GM12878 (cell line): ENCODE measurements at regions not wholly inside any gene's neighbourhood (a gene's known extent, or its start where the extent isn't known, plus 50 kb on each side); places are given as distances from the start of the nearest gene placed in this dataset.

ENCODE experiments used
- ATAC-seq: fragments of 200-7000 bp; cut with Tn5 transposase; 3 replicates; pipeline ENCODE4 v1.9.1; 2020; ENCODE audit warnings: mild to moderate bottlenecking, moderate library complexity
- BruUV-seq: library from RNA; stranded (reverse); fragments of 400-500 nt; replicated peaks from 2 replicates; lab custom pipeline; 2021; lab: Mats Ljungman, UMichigan
- CTCF ChIA-PET: fragments of 300-600 bp; sonication (Branson Sonifier 250); formaldehyde crosslinking; extraction: SDS; loops from one replicate; lab custom pipeline; 2021; ENCODE audit warnings: inconsistent platforms; lab: Yijun Ruan, JAX
- POLR2A ChIA-PET: fragments of 350-600 bp; formaldehyde crosslinking; extraction: SDS; loops from one replicate; lab custom pipeline; 2021; ENCODE audit warnings: inconsistent platforms; lab: Charles Lee
- RAD21 ChIA-PET: fragments of 300-600 bp; sonication (Branson Sonifier 250); formaldehyde crosslinking; loops from one replicate; lab custom pipeline; 2023; ENCODE audit warnings: antibody characterized with exemption; ENCODE audit not compliant: unreplicated experiment; lab: Charles Lee
- SMC1A ChIA-PET: fragments of 300-600 bp; sonication (Branson Sonifier 250); formaldehyde crosslinking; loops from one replicate; lab custom pipeline; 2023; ENCODE audit not compliant: unreplicated experiment, uncharacterized antibody; lab: Charles Lee
- DNase-seq: peaks from one replicate; pipeline ENCODE4 v3.0.0-alpha.2; 2011; ENCODE audit warnings: low read depth, low spot score
- FAIRE-seq: peaks from 3 replicates; lab custom pipeline; 2011; peaks lifted over from hg19 to GRCh38; lab: Jason Lieb, UNC
- H2AFZ ChIP-seq: 2 replicates; pipeline ENCODE4 v1.6.0; 2011; ENCODE audit warnings: low read depth, low read length, control low read depth; ENCODE audit not compliant: control insufficient read depth
- H3K27ac ChIP-seq: 2 replicates; pipeline ENCODE4 v1.5.1; 2011; ENCODE audit warnings: control low read depth; ENCODE audit not compliant: control insufficient read depth, insufficient read depth
- H3K27me3 ChIP-seq, 2 experiments: replicated peaks in 1 of 2; 2 replicates each; pipeline versions ENCODE4 v1.6.0 to v1.6.1; 2011; ENCODE audit warnings: low read length in 1 of 2; ENCODE audit not compliant: control insufficient read depth in 2 of 2, insufficient read depth in 2 of 2
- H3K36me3 ChIP-seq, 2 experiments: 2 replicates each; pipeline ENCODE4 v1.5.1; 2011; ENCODE audit warnings: low read length in 1 of 2; ENCODE audit not compliant: control insufficient read depth in 2 of 2, insufficient read depth in 2 of 2
- H3K4me1 ChIP-seq: 2 replicates; pipeline ENCODE4 v1.6.1; 2011; ENCODE audit warnings: mild to moderate bottlenecking, low read length, moderate library complexity, mixed read lengths; ENCODE audit not compliant: control insufficient read depth, insufficient read depth
- H3K4me2 ChIP-seq: 2 replicates; pipeline ENCODE4 v1.6.0; 2011; ENCODE audit warnings: control low read depth; ENCODE audit not compliant: control insufficient read depth, insufficient read depth
- H3K4me3 ChIP-seq: fragments of 200-600 bp; sonication (generic); 2 replicates; pipeline ENCODE4 v1.5.1; 2016
- H3K79me2 ChIP-seq: 2 replicates; pipeline ENCODE4 v1.6.0; 2011; ENCODE audit warnings: low read length; ENCODE audit not compliant: control insufficient read depth, insufficient read depth
- H3K9ac ChIP-seq: 2 replicates; pipeline ENCODE4 v1.8.0; 2011; ENCODE audit warnings: low read length, control low read depth, mixed read lengths; ENCODE audit not compliant: control insufficient read depth, insufficient read depth
- H3K9me3 ChIP-seq: replicated peaks from 3 replicates; pipeline ENCODE4 v1.5.1; 2011; ENCODE audit warnings: mild to moderate bottlenecking, low read length; ENCODE audit not compliant: control insufficient read depth, insufficient read depth
- H4K20me1 ChIP-seq: 2 replicates; pipeline ENCODE4 v1.6.0; 2011; ENCODE audit not compliant: control insufficient read depth, insufficient read depth
- ASH2L ChIP-seq: fragments of 300-600, 200-600 bp; sonication (generic); IDR thresholded peaks from 2 replicates; pipeline ENCODE4 v1.6.1; 2017; ENCODE audit warnings: low read depth, mild to moderate bottlenecking, borderline replicate concordance
- ATF7 ChIP-seq: fragments of 450-650 bp; IDR thresholded peaks from 2 replicates; pipeline ENCODE4 v1.6.1; 2016; ENCODE audit warnings: low read depth, mild to moderate bottlenecking
- E2F4 ChIP-seq: IDR thresholded peaks from 2 replicates; pipeline ENCODE4 v1.6.1; 2012; ENCODE audit warnings: low read depth, low read length, improper control_type of control experiment
- E2F8 ChIP-seq: fragments of 450-650 bp; IDR thresholded peaks from 2 replicates; pipeline ENCODE4 v1.6.1; 2018; ENCODE audit warnings: mild to moderate bottlenecking, low read depth, moderate library complexity; ENCODE audit not compliant: partially characterized antibody
- EED ChIP-seq: sonication (generic); IDR thresholded peaks from 2 replicates; pipeline ENCODE4 v1.6.1; 2016; ENCODE audit warnings: antibody characterized with exemption, low read depth
- GABPA ChIP-seq: IDR thresholded peaks from 2 replicates; pipeline ENCODE4 v1.6.1; 2014; ENCODE audit warnings: antibody characterized with exemption, low read depth, mild to moderate bottlenecking, inconsistent platforms
- HDGF ChIP-seq: fragments of 450-650 bp; IDR thresholded peaks from 2 replicates; pipeline ENCODE4 v1.6.1; 2016; ENCODE audit warnings: antibody characterized with exemption
- IKZF1 ChIP-seq: fragments of 450-650 bp; conservative IDR thresholded peaks from 2 replicates; pipeline ENCODE4 v1.6.1; 2017; ENCODE audit warnings: antibody characterized with exemption, mild to moderate bottlenecking
- RUNX3 ChIP-seq: IDR thresholded peaks from 2 replicates; pipeline ENCODE4 v1.6.1; 2012; ENCODE audit warnings: low read length, inconsistent platforms
- SMC3 ChIP-seq: IDR thresholded peaks from 2 replicates; pipeline ENCODE4 v1.6.1; 2011; ENCODE audit warnings: low read length, improper control_type of control experiment, borderline replicate concordance
- WRNIP1 ChIP-seq: IDR thresholded peaks from 2 replicates; pipeline ENCODE4 v1.6.1; 2011; ENCODE audit warnings: low read depth, low read length, improper control_type of control experiment, borderline replicate concordance
- ZNF384 ChIP-seq: IDR thresholded peaks from 2 replicates; pipeline ENCODE4 v1.6.1; 2012; ENCODE audit warnings: low read depth, mild to moderate bottlenecking, low read length, improper control_type of control experiment, borderline replicate concordance
- WGBS: methylation state at CpG from one replicate; pipeline ENCODE4 v1.1.6; 2016; ENCODE audit warnings: low lambda C conversion rate; ENCODE audit not compliant: insufficient replicate concordance, insufficient coverage; ENCODE audit errors: missing lambda C conversion rate; 5-methylcytosine and 5-hydroxymethylcytosine counted together
- in situ Hi-C: fragments of 300-500 bp; cut with MboI; formaldehyde crosslinking; loops from 9 replicates; pipeline ENCODE4 v1.14.3; 2018; ENCODE audit warnings: mixed read lengths
- intact Hi-C: fragments of 100-400 bp; cut with micrococcal nuclease; formaldehyde crosslinking; loops from one replicate; pipeline ENCODE4 v1.14.2; 2022; ENCODE audit not compliant: unreplicated experiment
- TF ChIP-seq, protein P1 (sequence below): fragments of 450-650 bp; IDR thresholded peaks from 2 replicates; pipeline ENCODE4 v1.6.1; 2016; ENCODE audit warnings: mild to moderate bottlenecking
- TF ChIP-seq, protein P2 (sequence below): IDR thresholded peaks from 2 replicates; pipeline ENCODE4 v1.6.1; 2011; ENCODE audit warnings: low read depth, mild to moderate bottlenecking, low read length, moderate library complexity, borderline replicate concordance; ENCODE audit errors: extremely low read depth

DNA sequence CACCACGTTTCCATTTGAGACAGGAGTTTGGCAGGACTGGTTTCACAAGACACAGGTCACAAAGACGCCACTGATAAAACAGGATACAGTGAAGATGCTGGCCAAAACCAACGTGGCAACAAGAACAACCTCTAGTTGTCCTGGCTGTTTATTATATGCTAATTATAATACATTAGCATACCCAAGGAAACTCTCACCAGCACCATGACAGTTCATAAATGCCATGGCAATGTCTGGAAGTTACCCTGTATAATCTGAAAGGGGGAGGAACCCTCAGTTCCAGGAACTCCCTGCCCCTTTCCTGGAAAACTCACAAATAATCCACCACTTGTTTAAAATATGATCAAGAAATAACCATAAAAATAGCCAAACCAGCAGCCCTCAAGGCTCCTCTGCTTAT lies 148.3 kb downstream of the RBM43 start:
- RAD21 ChIA-PET, result no interaction called here

More for the DNA sequence above, 148.3 kb downstream of the RBM43 start:
- Histone ChIP-seq H3K36me3 (no peaks in the 10 kb centered on the region), H3K4me1 (no peaks in the 10 kb centered on the region), H3K4me2 (no peak overlapping the region), H4K20me1 (no peaks in the 10 kb centered on the region), H3K9me3 (no peaks in the 10 kb centered on the region), H3K27me3 (no peaks in the 10 kb centered on the region), H3K79me2 (no peaks in the 10 kb centered on the region), H3K9ac (no peak overlapping the region), H3K4me3 (no peak overlapping the region), H3K27ac (no peak overlapping the region), H2AFZ (no peak overlapping the region)
- TF ChIP-seq WRNIP1, result no peak
- no peak for TF ChIP-seq IKZF1
- TF ChIP-seq SMC3, result no peak
- TF ChIP-seq HDGF, result no peak
- no peak for TF ChIP-seq EED
- TF ChIP-seq, protein P1, sequence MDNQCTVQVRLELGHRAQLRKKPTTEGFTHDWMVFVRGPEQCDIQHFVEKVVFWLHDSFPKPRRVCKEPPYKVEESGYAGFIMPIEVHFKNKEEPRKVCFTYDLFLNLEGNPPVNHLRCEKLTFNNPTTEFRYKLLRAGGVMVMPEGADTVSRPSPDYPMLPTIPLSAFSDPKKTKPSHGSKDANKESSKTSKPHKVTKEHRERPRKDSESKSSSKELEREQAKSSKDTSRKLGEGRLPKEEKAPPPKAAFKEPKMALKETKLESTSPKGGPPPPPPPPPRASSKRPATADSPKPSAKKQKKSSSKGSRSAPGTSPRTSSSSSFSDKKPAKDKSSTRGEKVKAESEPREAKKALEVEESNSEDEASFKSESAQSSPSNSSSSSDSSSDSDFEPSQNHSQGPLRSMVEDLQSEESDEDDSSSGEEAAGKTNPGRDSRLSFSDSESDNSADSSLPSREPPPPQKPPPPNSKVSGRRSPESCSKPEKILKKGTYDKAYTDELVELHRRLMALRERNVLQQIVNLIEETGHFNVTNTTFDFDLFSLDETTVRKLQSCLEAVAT, result no peak
- no peak for TF ChIP-seq ATF7
- TF ChIP-seq ZNF384, result no peak
- TF ChIP-seq, protein P2, sequence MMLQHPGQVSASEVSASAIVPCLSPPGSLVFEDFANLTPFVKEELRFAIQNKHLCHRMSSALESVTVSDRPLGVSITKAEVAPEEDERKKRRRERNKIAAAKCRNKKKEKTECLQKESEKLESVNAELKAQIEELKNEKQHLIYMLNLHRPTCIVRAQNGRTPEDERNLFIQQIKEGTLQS, result no peak
- TF ChIP-seq E2F8, result no peak
- TF ChIP-seq RUNX3, result no peak
- TF ChIP-seq E2F4, result no peak
- no peak for TF ChIP-seq ASH2L
- no peak for TF ChIP-seq GABPA
- CTCF ChIA-PET, result no interaction called here
- in situ Hi-C loops (no loop called here), intact Hi-C loops (no loop called here)
- SMC1A ChIA-PET, result no interaction called here
- WGBS, result 2% methylated on average over 3 of the region's 3 CpGs
- POLR2A ChIA-PET, result no interaction called here
- no peak for FAIRE-seq
- DNase-seq, result no peak
- BruUV-seq, result no TSS peak
- no peak for ATAC-seq
